GM18511 (cell line): ENCODE measurements at regions not wholly inside any gene's neighbourhood (a gene's known extent, or its start where the extent isn't known, plus 50 kb on each side); places are given as distances from the start of the nearest gene placed in this dataset.
"Not testable (repeated sequence)": the region's sequence is repeated elsewhere in the genome, so short reads cannot be mapped to it uniquely, and the experiment has no call there.

ENCODE experiments used
- ATAC-seq: cut with Tn5 transposase; IDR thresholded peaks from one replicate; pipeline ENCODE4 v1.9.1; 2021; ENCODE audit warnings: mild to moderate bottlenecking, moderate library complexity; ENCODE audit not compliant: unreplicated experiment

- no peak for ATAC-seq
These were observed 328.6 kb upstream of the F9 start for GRCh38 chrX:139201924-139202323.

GRCh38 chrX:139200793-139201192 is 329.7 kb upstream of the F9 start:
- ATAC-seq, result no peak

- ATAC-seq, result no peak
These were observed 330.2 kb upstream of the F9 start for GRCh38 chrX:139200346-139200745.

GRCh38 chrX:139199933-139200332 is 330.6 kb upstream of the F9 start:
- no peak for ATAC-seq

- no peak for ATAC-seq
These were observed 331.6 kb upstream of the F9 start for GRCh38 chrX:139198936-139199335.

GRCh38 chrX:139196890-139197289 is 333.6 kb upstream of the F9 start:
- no peak for ATAC-seq

GRCh38 chrX:139194571-139195280 is 335.8 kb upstream of the F9 start:
- ATAC-seq, result no peak

- ATAC-seq, result no peak
These were observed 338.1 kb upstream of the F9 start for GRCh38 chrX:139192386-139192961.

GRCh38 chrX:139191746-139192385 is 338.7 kb upstream of the F9 start:
- ATAC-seq, result no peak

GRCh38 chrX:139191286-139191685 is 339.3 kb upstream of the F9 start:
- no peak for ATAC-seq

- no peak for ATAC-seq
These were observed 342.8 kb upstream of the F9 start for GRCh38 chrX:139187738-139188137.

- ATAC-seq, result no peak
These were observed 343.5 kb upstream of the F9 start for GRCh38 chrX:139186991-139187390.

GRCh38 chrX:139179592-139179991 is 350.9 kb upstream of the F9 start:
- peak; percentile 78 for ATAC-seq

- no peak for ATAC-seq
These were observed 351.6 kb upstream of the F9 start for GRCh38 chrX:139178980-139179379.

GRCh38 chrX:139172731-139173130 is 357.8 kb upstream of the F9 start:
- no peak for ATAC-seq

- ATAC-seq, result no peak
These were observed 359.9 kb upstream of the F9 start for GRCh38 chrX:139170526-139171173.

- ATAC-seq, result no peak
These were observed 363.3 kb upstream of the F9 start for GRCh38 chrX:139167282-139167681.

- no peak for ATAC-seq
These were observed 372.3 kb upstream of the F9 start for GRCh38 chrX:139158256-139158655.

- ATAC-seq, result no peak
These were observed 374.2 kb upstream of the F9 start for GRCh38 chrX:139156356-139156755.

- not testable (repeated sequence) for ATAC-seq
These were observed 383.9 kb upstream of the F9 start for GRCh38 chrX:139146625-139147024.

- ATAC-seq, result no peak
These were observed 389.2 kb upstream of the F9 start for GRCh38 chrX:139141370-139141769.

GRCh38 chrX:139134316-139134715 is 396.2 kb upstream of the F9 start:
- no peak for ATAC-seq
